ENCODE measurements at regions not wholly inside any gene's neighbourhood (a gene's known extent, or its start where the extent isn't known, plus 50 kb on each side); places are given as distances from the start of the nearest gene placed in this dataset.

DNA sequence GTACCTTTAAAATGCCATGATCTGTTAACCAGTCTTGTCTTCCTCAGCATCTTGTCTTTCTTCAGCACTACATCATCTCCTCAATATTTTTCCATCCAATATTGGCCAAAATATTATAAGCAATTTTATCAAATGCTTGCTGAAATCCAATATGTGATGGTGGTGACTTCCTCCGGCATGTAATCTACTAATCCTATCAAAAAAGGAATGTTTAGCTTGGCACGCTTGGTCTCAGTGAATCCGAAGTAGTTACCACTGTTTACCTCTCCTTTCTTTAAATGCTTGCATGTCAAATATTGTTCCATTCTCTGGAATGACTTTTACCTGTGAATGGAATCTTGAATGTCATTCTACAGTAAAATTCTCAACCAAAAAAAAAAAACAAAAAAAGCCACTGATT lies 72.3 kb upstream of the EEA1 start:
- H3K4me3 Mint-ChIP-seq: no peak overlapping the region
- H3K27me3 Mint-ChIP-seq: no peaks in the 10 kb centered on the region
- no peaks in the 10 kb centered on the region for H3K4me1 Mint-ChIP-seq (ENCODE audit: low read depth)
- TF ChIP-seq, protein P1, sequence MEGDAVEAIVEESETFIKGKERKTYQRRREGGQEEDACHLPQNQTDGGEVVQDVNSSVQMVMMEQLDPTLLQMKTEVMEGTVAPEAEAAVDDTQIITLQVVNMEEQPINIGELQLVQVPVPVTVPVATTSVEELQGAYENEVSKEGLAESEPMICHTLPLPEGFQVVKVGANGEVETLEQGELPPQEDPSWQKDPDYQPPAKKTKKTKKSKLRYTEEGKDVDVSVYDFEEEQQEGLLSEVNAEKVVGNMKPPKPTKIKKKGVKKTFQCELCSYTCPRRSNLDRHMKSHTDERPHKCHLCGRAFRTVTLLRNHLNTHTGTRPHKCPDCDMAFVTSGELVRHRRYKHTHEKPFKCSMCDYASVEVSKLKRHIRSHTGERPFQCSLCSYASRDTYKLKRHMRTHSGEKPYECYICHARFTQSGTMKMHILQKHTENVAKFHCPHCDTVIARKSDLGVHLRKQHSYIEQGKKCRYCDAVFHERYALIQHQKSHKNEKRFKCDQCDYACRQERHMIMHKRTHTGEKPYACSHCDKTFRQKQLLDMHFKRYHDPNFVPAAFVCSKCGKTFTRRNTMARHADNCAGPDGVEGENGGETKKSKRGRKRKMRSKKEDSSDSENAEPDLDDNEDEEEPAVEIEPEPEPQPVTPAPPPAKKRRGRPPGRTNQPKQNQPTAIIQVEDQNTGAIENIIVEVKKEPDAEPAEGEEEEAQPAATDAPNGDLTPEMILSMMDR (IDR thresholded peaks at IDR 0.05): no peak
- intact Hi-C loops (cut with micrococcal nuclease): no loop called here
- no peaks in the 10 kb centered on the region for H3K9me3 Mint-ChIP-seq
- ChIA-PET POLR2A (no interaction called here), CTCF (interaction anchor here (1.3 kb wide), 1 partner anchor 14 kb away, joined by 6 read pairs; no protein-coding TSS in a partner anchor)
- ATAC-seq: no peak
- DNase-seq: no peak
- H3K27ac Mint-ChIP-seq: no peak overlapping the region
- H3K36me3 Mint-ChIP-seq (ENCODE audit: low read depth): no peaks in the 10 kb centered on the region

DNA sequence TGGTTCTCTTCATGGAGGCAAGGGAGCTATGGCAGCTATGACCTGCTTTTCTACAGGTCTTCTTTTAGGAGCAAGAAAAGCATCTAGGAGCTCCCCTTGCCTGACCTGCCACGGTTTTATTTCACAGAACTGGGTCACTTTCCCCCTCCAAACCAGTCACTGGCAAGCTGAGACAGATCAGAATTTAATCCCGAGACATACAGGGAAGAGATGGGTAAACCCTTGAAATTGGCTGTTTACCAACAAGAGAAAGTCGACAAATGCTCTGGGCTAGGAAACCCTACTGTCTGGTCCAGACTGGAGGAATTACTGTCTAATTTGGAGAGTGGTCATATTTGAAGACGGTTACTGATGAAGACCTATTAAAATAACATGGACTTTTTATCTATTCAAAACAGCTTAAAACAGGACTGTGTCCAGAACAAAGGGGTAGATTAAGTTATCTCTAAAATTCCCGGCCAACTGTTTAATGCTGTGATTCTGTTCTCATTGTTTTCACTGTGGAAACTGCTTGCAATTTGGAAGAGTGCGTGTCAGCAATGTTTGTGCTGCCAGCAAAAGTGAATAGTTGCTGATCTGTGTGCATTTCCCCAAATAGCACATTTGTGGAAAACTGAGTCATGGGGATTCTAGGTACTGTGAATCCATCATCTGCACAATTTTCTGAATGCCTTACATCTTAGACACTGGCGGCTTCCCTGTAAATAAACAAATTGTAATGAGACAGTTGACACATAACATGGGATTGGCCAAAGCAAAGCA lies 73.4 kb upstream of the EEA1 start:
- Mint-ChIP-seq H3K9me3 (no peaks in the 10 kb centered on the region), H3K27ac (no peak overlapping the region), H3K4me1 (ENCODE audit: low read depth) (peaks cover 1% of the 10 kb centered on the region), H3K4me3 (no peak overlapping the region), H3K27me3 (no peaks in the 10 kb centered on the region), H3K36me3 (ENCODE audit: low read depth) (no peaks in the 10 kb centered on the region)
- no peak for ATAC-seq
- TF ChIP-seq, protein P1 (IDR thresholded peaks at IDR 0.05): no peak
- ChIA-PET CTCF (interaction anchor here (0.6 to 1.3 kb wide), 2 partner anchors 15 to 112 kb away, joined by 4 to 6 read pairs; no protein-coding TSS in a partner anchor), POLR2A (no interaction called here)
- no peak for DNase-seq
- intact Hi-C loops (cut with micrococcal nuclease): no loop called here

DNA sequence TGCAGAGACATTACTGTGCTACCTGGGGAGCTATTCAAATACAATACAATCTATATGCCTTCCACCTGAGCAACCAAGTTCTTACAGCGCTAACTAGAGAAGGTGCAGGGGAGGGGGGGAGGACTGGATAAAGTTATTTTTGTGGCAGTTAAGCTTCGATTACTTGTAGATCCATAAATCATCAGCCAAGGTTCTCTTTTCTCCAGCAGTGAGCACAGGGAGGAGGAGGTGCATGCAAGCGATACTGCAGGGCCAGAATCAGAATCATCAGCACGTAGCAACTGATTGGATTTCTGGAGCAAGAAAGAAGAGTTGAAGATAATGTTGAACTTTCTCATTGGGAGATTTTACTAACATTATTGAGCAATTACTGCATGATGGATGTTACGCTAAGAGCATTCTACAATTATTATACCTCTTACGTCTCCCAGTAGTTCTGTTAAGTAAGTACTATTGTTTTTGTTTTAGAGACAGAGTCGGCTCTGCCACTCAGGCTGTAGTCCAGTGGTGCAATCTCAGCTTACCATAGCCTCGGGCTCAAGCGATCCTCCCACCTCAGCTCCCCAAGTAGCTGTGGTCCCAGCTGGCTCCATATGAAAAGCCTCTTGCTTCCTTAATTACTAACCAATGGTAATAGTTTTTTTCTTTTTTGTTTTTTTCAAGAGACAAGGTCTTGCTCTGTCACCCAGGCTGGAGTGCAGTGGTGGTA lies 74.6 kb upstream of the EEA1 start:
- DNase-seq: no peak
- H3K4me1 Mint-ChIP-seq (ENCODE audit: low read depth): peaks cover 5% of the 10 kb centered on the region
- POLR2A ChIA-PET: no interaction called here

DNA sequence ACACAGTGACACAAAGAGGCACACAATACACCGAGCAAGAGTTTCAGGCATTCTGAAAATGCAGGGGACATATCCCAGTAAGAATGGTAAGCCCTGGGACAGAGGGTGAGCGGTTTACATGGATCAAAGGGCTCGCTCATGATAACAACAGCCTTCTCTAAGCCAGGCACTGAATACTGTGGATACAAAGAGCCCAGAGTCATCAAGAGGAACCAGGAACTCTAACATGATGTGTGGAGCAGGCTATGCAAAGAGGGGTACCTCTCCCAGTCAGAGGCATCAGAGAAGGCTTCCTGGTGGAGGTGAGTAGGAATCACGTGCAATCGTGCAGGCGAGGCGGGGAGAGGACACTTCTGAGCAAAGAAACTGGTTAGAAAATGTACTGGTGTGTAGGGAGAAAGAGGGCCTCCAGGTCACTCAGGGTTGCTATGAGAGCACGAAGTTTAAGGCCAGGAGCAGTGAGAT lies 76.9 kb upstream of the EEA1 start:
- ATAC-seq (no peak), DNase-seq (no peak)
- no peaks in the 10 kb centered on the region for H3K36me3 Mint-ChIP-seq (ENCODE audit: low read depth)
- H3K27me3 Mint-ChIP-seq: no peaks in the 10 kb centered on the region
- peaks cover 5% of the 10 kb centered on the region for H3K4me1 Mint-ChIP-seq (ENCODE audit: low read depth)
- ChIA-PET CTCF (interaction anchor here (1.9 kb wide), 1 partner anchor 391 kb away, joined by 7 read pairs; no protein-coding TSS in a partner anchor), POLR2A (no interaction called here)
- no peak overlapping the region for H3K27ac Mint-ChIP-seq
- intact Hi-C loops (cut with micrococcal nuclease): no loop called here
- H3K9me3 Mint-ChIP-seq: no peaks in the 10 kb centered on the region
- H3K4me3 Mint-ChIP-seq: no peak overlapping the region
- TF ChIP-seq, protein P1 (IDR thresholded peaks at IDR 0.05): no peak

More for the DNA sequence above, 74.6 kb upstream of the EEA1 start:
- Mint-ChIP-seq H3K27me3 (no peaks in the 10 kb centered on the region), H3K4me3 (no peak overlapping the region), H3K9me3 (no peaks in the 10 kb centered on the region), H3K36me3 (ENCODE audit: low read depth) (no peaks in the 10 kb centered on the region), H3K27ac (no peak overlapping the region)
- no peak for ATAC-seq
- intact Hi-C loops (cut with micrococcal nuclease): no loop called here
- TF ChIP-seq, protein P1 (IDR thresholded peaks at IDR 0.05): no peak
- CTCF ChIA-PET: interaction anchor here (1.9 kb wide), 2 partner anchors 16 to 393 kb away, joined by 7 to 9 read pairs; no protein-coding TSS in a partner anchor
